SK-N-SH (cell line): ENCODE measurements at regions not wholly inside any gene's neighbourhood (a gene's known extent, or its start where the extent isn't known, plus 50 kb on each side); places are given as distances from the start of the nearest gene placed in this dataset.

Experiments used
- CTCF ChIP-seq: fragments of 200-600 bp; sonication (generic); IDR thresholded peaks from 2 replicates; pipeline ENCODE4 v1.6.1; 2017; ENCODE audit warnings: antibody characterized with exemption, mild to moderate bottlenecking, moderate library complexity
- POLR2AphosphoS5 ChIP-seq: IDR thresholded peaks from 2 replicates; pipeline ENCODE4 v1.6.1; 2012; ENCODE audit warnings: low read depth, low read length
- RFX5 ChIP-seq: IDR thresholded peaks from 2 replicates; pipeline ENCODE4 v1.6.1; 2012; ENCODE audit warnings: mild to moderate bottlenecking, improper control_type of control experiment, low read length
- SMC3 ChIP-seq: IDR thresholded peaks from 2 replicates; pipeline ENCODE4 v1.6.1; 2012; ENCODE audit warnings: low read depth, low read length, improper control_type of control experiment
- TAF1 ChIP-seq: IDR thresholded peaks from 2 replicates; pipeline ENCODE4 v1.6.1; 2012; ENCODE audit warnings: low read depth, mild to moderate bottlenecking, low read length, moderate library complexity, borderline replicate concordance

GRCh38 chr2:21356086-21356856 lies 232.5 kb downstream of the TDRD15 start:
- no peak for TF ChIP-seq SMC3
- TF ChIP-seq CTCF: no peak
- no peak for TF ChIP-seq POLR2AphosphoS5
- TF ChIP-seq RFX5: no peak
- no peak for TF ChIP-seq TAF1
